SK-N-SH (cell line): ENCODE measurements at regions not wholly inside any gene's neighbourhood (a gene's known extent, or its start where the extent isn't known, plus 50 kb on each side); places are given as distances from the start of the nearest gene placed in this dataset.

Experiments used
- CTCF ChIA-PET: fragments of 300-600, 350-600 bp; formaldehyde crosslinking; extraction: SDS; loops from one replicate; lab custom pipeline; 2021; lab: Yijun Ruan, JAX
- POLR2A ChIA-PET: fragments of 350-600 bp; sonication (Branson Sonifier 250); formaldehyde crosslinking; extraction: SDS; loops from one replicate; lab custom pipeline; 2020; ENCODE audit warnings: antibody characterized with exemption, inconsistent platforms; lab: Yijun Ruan, JAX
- DNase-seq: peaks from one replicate; pipeline ENCODE4 v3.0.0; 2012
- H2AFZ ChIP-seq: fragments of 200-600 bp; sonication (generic); 2 replicates; pipeline ENCODE4 v1.8.1; 2016; ENCODE audit warnings: antibody characterized with exemption, mild to moderate bottlenecking, low read depth
- H3F3A ChIP-seq: fragments of 200-600 bp; sonication (generic); replicated peaks from 2 replicates; pipeline ENCODE3; 2016; ENCODE audit warnings: antibody characterized with exemption, mild to moderate bottlenecking; ENCODE audit not compliant: insufficient read depth
- H3K27ac ChIP-seq, 2 experiments: fragments of 200-500 bp in 1 of 2; fragments of 200-600 bp in 1 of 2; sonication (Bioruptor generic) in 1 of 2; sonication (generic), shearing (Covaris generic) in 1 of 2; 2 replicates each; pipeline versions ENCODE4 v1.5.1 to v1.6.1; 2014 to 2016; ENCODE audit warnings: low read depth in 2 of 2, inconsistent platforms in 1 of 2, low read length in 1 of 2, mild to moderate bottlenecking in 1 of 2, mixed read lengths in 1 of 2
- H3K27me3 ChIP-seq: fragments of 200-600 bp; sonication (generic), shearing (Covaris generic); 2 replicates; pipeline ENCODE4 v1.6.1; 2016; ENCODE audit warnings: mixed run types; ENCODE audit not compliant: insufficient read depth
- H3K36me3 ChIP-seq, 2 experiments: fragments of 200-500 bp in 1 of 2; fragments of 200-600 bp in 1 of 2; sonication (Bioruptor generic) in 1 of 2; sonication (generic) in 1 of 2; replicated peaks in 1 of 2; 2 replicates each; pipeline versions ENCODE3 to v1.5.1; 2014 to 2016; ENCODE audit warnings: low read length in 1 of 2, mild to moderate bottlenecking in 1 of 2; ENCODE audit not compliant: insufficient read depth in 2 of 2, control insufficient read depth in 1 of 2
- H3K4me1 ChIP-seq, 2 experiments: fragments of 200-500 bp in 1 of 2; fragments of 200-600 bp in 1 of 2; sonication (Bioruptor generic) in 1 of 2; sonication (generic), shearing (Covaris generic) in 1 of 2; 2 replicates each; pipeline versions ENCODE4 v1.5.1 to v1.6.1; 2014 to 2016; ENCODE audit warnings: low read depth in 1 of 2, low read length in 1 of 2, mixed run types in 1 of 2; ENCODE audit not compliant: insufficient read depth in 2 of 2, control insufficient read depth in 1 of 2
- H3K4me2 ChIP-seq: fragments of 200-600 bp; sonication (generic), shearing (Covaris generic); 2 replicates; pipeline ENCODE4 v1.6.1; 2017; ENCODE audit warnings: mixed run types
- H3K4me3 ChIP-seq, 2 experiments: fragments of 200-500 bp in 1 of 2; fragments of 200-600 bp in 1 of 2; sonication (Bioruptor generic) in 1 of 2; sonication (generic), shearing (Covaris generic) in 1 of 2; 2 replicates each; pipeline versions ENCODE4 v1.5.1 to v1.8.1; 2014 to 2016; ENCODE audit warnings: low read depth in 2 of 2, inconsistent platforms in 1 of 2, low read length in 1 of 2, mild to moderate bottlenecking in 1 of 2, mixed read lengths in 1 of 2, moderate library complexity in 1 of 2
- H3K79me2 ChIP-seq: fragments of 200-600 bp; sonication (generic); 2 replicates; pipeline ENCODE4 v1.8.1; 2017; ENCODE audit warnings: mild to moderate bottlenecking; ENCODE audit not compliant: insufficient read depth
- H3K9ac ChIP-seq: fragments of 200-600 bp; sonication (generic); 2 replicates; pipeline ENCODE4 v1.6.1; 2017; ENCODE audit warnings: mixed run types
- H3K9me2 ChIP-seq: fragments of 200-600 bp; sonication (generic); 2 replicates; pipeline ENCODE4 v1.6.1; 2017; ENCODE audit warnings: mixed run types
- H3K9me3 ChIP-seq: fragments of 200-600 bp; sonication (generic); 2 replicates; pipeline ENCODE4 v1.6.1; 2017; ENCODE audit warnings: mixed run types, mild to moderate bottlenecking, moderate library complexity
- H4K20me1 ChIP-seq: fragments of 200-600 bp; sonication (generic); 2 replicates; pipeline ENCODE4 v1.6.1; 2017; ENCODE audit warnings: mild to moderate bottlenecking, mixed run types; ENCODE audit not compliant: insufficient read depth
- CTCF ChIP-seq: fragments of 200-600 bp; sonication (generic); IDR thresholded peaks from 2 replicates; pipeline ENCODE4 v1.6.1; 2017; ENCODE audit warnings: antibody characterized with exemption, mild to moderate bottlenecking, moderate library complexity
- ELF1 ChIP-seq: IDR thresholded peaks from 2 replicates; pipeline ENCODE4 v1.4.0; 2012
- EP300 ChIP-seq, 2 experiments: IDR thresholded peaks; 2 replicates each; pipeline versions ENCODE4 v1.4.0 to v1.6.1; 2012; ENCODE audit warnings: borderline replicate concordance in 1 of 2, low read depth in 1 of 2, low read length in 1 of 2
- GABPA ChIP-seq: IDR thresholded peaks from 2 replicates; pipeline ENCODE4 v1.4.0; 2012; ENCODE audit warnings: low read depth, mild to moderate bottlenecking
- GATA2 ChIP-seq: sonication (generic); formaldehyde crosslinking; IDR thresholded peaks from 2 replicates; pipeline ENCODE4 v1.5.0; 2020; ENCODE audit warnings: mild to moderate bottlenecking, missing genetic modification reagents
- IRF3 ChIP-seq: fragments of 150-350 bp; IDR thresholded peaks from 2 replicates; pipeline ENCODE4 v1.6.1; 2016; ENCODE audit warnings: mild to moderate bottlenecking, low read depth, low read length
- MXI1 ChIP-seq: IDR thresholded peaks from 2 replicates; pipeline ENCODE4 v1.6.1; 2012; ENCODE audit warnings: mild to moderate bottlenecking, low read depth, low read length, improper control_type of control experiment
- NRF1 ChIP-seq: IDR thresholded peaks from 2 replicates; pipeline ENCODE4 v1.6.1; 2012; ENCODE audit warnings: low read depth, mild to moderate bottlenecking, low read length
- RFX5 ChIP-seq: IDR thresholded peaks from 2 replicates; pipeline ENCODE4 v1.6.1; 2012; ENCODE audit warnings: mild to moderate bottlenecking, improper control_type of control experiment, low read length
- TCF12 ChIP-seq: IDR thresholded peaks from 2 replicates; pipeline ENCODE4 v1.4.0; 2012
- YY1 ChIP-seq: IDR thresholded peaks from 2 replicates; pipeline ENCODE4 v1.4.0; 2012; ENCODE audit warnings: low read depth, mild to moderate bottlenecking
- WGBS: methylation state at CpG from one replicate; pipeline ENCODE4 v1.1.6; 2017; ENCODE audit warnings: low lambda C conversion rate; 5-methylcytosine and 5-hydroxymethylcytosine counted together
- TF ChIP-seq, protein P1 (sequence below): IDR thresholded peaks from 2 replicates; pipeline ENCODE4 v1.4.0; 2012; ENCODE audit warnings: low read depth

DNA sequence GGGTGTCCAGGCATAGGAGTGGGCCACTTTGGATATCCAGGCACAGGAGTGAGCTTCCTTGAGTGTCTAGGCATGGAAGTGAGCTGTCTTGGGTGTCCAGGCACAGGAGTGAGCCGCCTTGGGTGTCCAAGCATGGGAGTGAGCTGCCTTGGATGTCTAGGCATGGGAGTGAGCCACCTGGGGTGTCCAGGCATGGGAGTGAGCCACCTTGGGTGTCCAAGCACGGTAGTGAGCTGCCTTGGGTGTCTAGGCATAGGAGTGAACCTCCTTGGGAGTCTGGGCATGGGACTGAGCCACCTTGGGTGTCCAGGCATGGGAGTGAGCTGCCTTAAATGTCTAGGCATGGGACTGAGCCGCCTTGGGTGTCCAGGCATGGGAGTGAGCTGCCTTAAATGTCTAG is 146.3 kb downstream of the C1orf94 start:
- H3K27me3 ChIP-seq: no peaks in the 10 kb centered on the region
- no peak for DNase-seq
- no peaks in the 10 kb centered on the region; the same call in 1 of the 2 replicates for H3K9me3 ChIP-seq
- no peaks in the 10 kb centered on the region for H4K20me1 ChIP-seq
- TF ChIP-seq IRF3 (no peak), YY1 (no peak), EP300 (IDR thresholded peaks at IDR 0.05; ENCODE audit: borderline replicate concordance in 1 of 2, low read depth in 1 of 2, low read length in 1 of 2) (no peak), RFX5 (no peak), ELF1 (no peak), GATA2 (CRISPR knock-in tag) (no peak), MXI1 (no peak), GABPA (no peak)
- no peak overlapping the region for H3K9ac ChIP-seq
- ChIA-PET POLR2A (no interaction called here), CTCF (no interaction called here)
- no peaks in the 10 kb centered on the region for H3K79me2 ChIP-seq
- H3K27ac ChIP-seq: no peak overlapping the region
- no peaks in the 10 kb centered on the region for H3K36me3 ChIP-seq
- WGBS: 0% methylated on average over 1 of the region's 3 CpGs
- H3K4me2 ChIP-seq: no peak overlapping the region
- no peaks in the 10 kb centered on the region; a peak in 1 of 4 replicates for H3K4me1 ChIP-seq
- no peak overlapping the region for H2AFZ ChIP-seq
- H3F3A ChIP-seq: no peaks in the 10 kb centered on the region
- no peak overlapping the region for H3K4me3 ChIP-seq
- H3K9me2 ChIP-seq: no peaks in the 10 kb centered on the region

- H3K4me3 ChIP-seq: no peak overlapping the region
- H3K4me2 ChIP-seq: no peak overlapping the region
- no peak overlapping the region for H3K9ac ChIP-seq
- H3K27me3 ChIP-seq: no peaks in the 10 kb centered on the region
- no peaks in the 10 kb centered on the region for H4K20me1 ChIP-seq
- no peaks in the 10 kb centered on the region; the same call in 1 of the 2 replicates for H3K9me3 ChIP-seq
- CTCF ChIA-PET: interaction anchor here (1.1 kb wide), 1 partner anchor 10 kb away, joined by 3 read pairs; no protein-coding TSS in a partner anchor
- no peaks in the 10 kb centered on the region for H3K36me3 ChIP-seq
- no peak overlapping the region for H2AFZ ChIP-seq
- no peaks in the 10 kb centered on the region for H3K79me2 ChIP-seq
- TF ChIP-seq, protein P1, sequence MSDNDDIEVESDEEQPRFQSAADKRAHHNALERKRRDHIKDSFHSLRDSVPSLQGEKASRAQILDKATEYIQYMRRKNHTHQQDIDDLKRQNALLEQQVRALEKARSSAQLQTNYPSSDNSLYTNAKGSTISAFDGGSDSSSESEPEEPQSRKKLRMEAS: no peak
- TF ChIP-seq EP300 (IDR thresholded peaks at IDR 0.05; ENCODE audit: borderline replicate concordance in 1 of 2, low read depth in 1 of 2, low read length in 1 of 2) (no peak), TCF12 (no peak), CTCF (no peak), NRF1 (no peak)
- no peaks in the 10 kb centered on the region; a peak in 1 of 4 replicates for H3K4me1 ChIP-seq
- DNase-seq: no peak
- POLR2A ChIA-PET: no interaction called here
- no peaks in the 10 kb centered on the region for H3F3A ChIP-seq
- H3K9me2 ChIP-seq: no peaks in the 10 kb centered on the region
- H3K27ac ChIP-seq: no peak overlapping the region
- WGBS: 36% methylated on average over 10 of the region's 10 CpGs
These were observed 148.3 kb downstream of the C1orf94 start for GRCh38 chr1:34324879-34325440.
